ENCODE measurements at regions not wholly inside any gene's neighbourhood (a gene's known extent, or its start where the extent isn't known, plus 50 kb on each side); places are given as distances from the start of the nearest gene placed in this dataset.

GRCh38 chr1:187971851-187972250 is 1143.1 kb downstream of the PLA2G4A start:
- H3K36me3 ChIP-seq, result no peaks in the 10 kb centered on the region
- H3K4me1 ChIP-seq, result no peaks in the 10 kb centered on the region
- no peak overlapping the region for H3K4me3 ChIP-seq
- intact Hi-C loops (cut with DNase I), result no loop called here
- DNase-seq, result no peak
- WGBS, 2 donors, result 58 to 64% methylated on average over 2 of the region's 2 CpGs
- H3K27ac ChIP-seq, result no peak overlapping the region
- no peaks in the 10 kb centered on the region for H3K9me3 ChIP-seq
- no peaks in the 10 kb centered on the region for H3K27me3 ChIP-seq
- no peak for TF ChIP-seq CTCF (IDR thresholded peaks at IDR 0.05)

- intact Hi-C loops (cut with DNase I), result no loop called here
- no peak for TF ChIP-seq POLR2A (IDR thresholded peaks at IDR 0.05)
- no peak for TF ChIP-seq POLR2AphosphoS5 (IDR thresholded peaks at IDR 0.05)
- TF ChIP-seq EP300 (IDR thresholded peaks at IDR 0.05), result no peak
- TF ChIP-seq CTCF (IDR thresholded peaks at IDR 0.05), result no peak
- Histone ChIP-seq H3K9me3 (no peaks in the 10 kb centered on the region), H3K27me3 (no peaks in the 10 kb centered on the region), H3K27ac (no peak overlapping the region), H3K4me1 (no peaks in the 10 kb centered on the region), H3K36me3 (no peaks in the 10 kb centered on the region), H3K4me3 (no peak overlapping the region)
- no peak for DNase-seq
Measured at GRCh38 chr1:187977298-187977697, 1148.5 kb downstream of the PLA2G4A start.

- Histone ChIP-seq H3K4me3 (no peak overlapping the region), H3K27ac (no peak overlapping the region), H3K9me3 (no peaks in the 10 kb centered on the region), H3K27me3 (no peaks in the 10 kb centered on the region), H3K4me1 (no peaks in the 10 kb centered on the region), H3K36me3 (no peaks in the 10 kb centered on the region)
- 67 to 82% methylated on average over 4 of the region's 4 CpGs for WGBS, 2 donors
- intact Hi-C loops (cut with DNase I), result no loop called here
- TF ChIP-seq POLR2AphosphoS5 (IDR thresholded peaks at IDR 0.05) (no peak), POLR2A (IDR thresholded peaks at IDR 0.05) (no peak), EP300 (IDR thresholded peaks at IDR 0.05) (no peak), CTCF (IDR thresholded peaks at IDR 0.05) (no peak)
- no peak for DNase-seq
Measured at GRCh38 chr1:187985145-187985896, 1156.6 kb downstream of the PLA2G4A start.

- no peaks in the 10 kb centered on the region for H3K4me1 ChIP-seq
- 39 to 69% methylated on average over 3 of the region's 3 CpGs for WGBS, 2 donors
- TF ChIP-seq CTCF (IDR thresholded peaks at IDR 0.05) (no peak), POLR2A (IDR thresholded peaks at IDR 0.05) (no peak), EP300 (IDR thresholded peaks at IDR 0.05) (no peak), POLR2AphosphoS5 (IDR thresholded peaks at IDR 0.05) (no peak)
- H3K4me3 ChIP-seq, result no peak overlapping the region
- no peaks in the 10 kb centered on the region for H3K36me3 ChIP-seq
- H3K27ac ChIP-seq, result no peak overlapping the region
- H3K27me3 ChIP-seq, result no peaks in the 10 kb centered on the region
- intact Hi-C loops (cut with DNase I), result no loop called here
- no peak for DNase-seq
- H3K9me3 ChIP-seq, result no peaks in the 10 kb centered on the region
Measured at GRCh38 chr1:187985897-187986654, 1157.3 kb downstream of the PLA2G4A start.

Measured in sigmoid colon (tissue), 6 donors.